Caco-2 (cell line): ENCODE measurements at regions not wholly inside any gene's neighbourhood (a gene's known extent, or its start where the extent isn't known, plus 50 kb on each side); places are given as distances from the start of the nearest gene placed in this dataset.

ENCODE experiments used
- BruUV-seq: library from RNA; stranded (reverse); fragments of 400-500 nt; replicated peaks from 2 replicates; lab custom pipeline; 2021; lab: Mats Ljungman, UMichigan
- CTCF ChIA-PET: fragments of 300-600 bp; sonication (Branson Sonifier 250); formaldehyde crosslinking; loops from one replicate; lab custom pipeline; 2022; ENCODE audit warnings: antibody characterized with exemption; lab: Charles Lee
- POLR2A ChIA-PET: fragments of 300-600 bp; sonication (Branson Sonifier 250); formaldehyde crosslinking; loops from one replicate; lab custom pipeline; 2022; ENCODE audit warnings: antibody characterized with exemption; lab: Charles Lee
- DNase-seq, 2 experiments: peaks; one replicate each; pipeline versions ENCODE4 v3.0.0 to v3.0.0-alpha.2; 2020 to 2022
- H3K27me3 ChIP-seq: replicated peaks from 2 replicates; pipeline ENCODE4 v1.6.0; 2011; ENCODE audit warnings: low read length; ENCODE audit not compliant: control insufficient read depth, insufficient read depth
- H3K36me3 ChIP-seq: 2 replicates; pipeline ENCODE4 v1.5.1; 2011; ENCODE audit warnings: low read length; ENCODE audit not compliant: control insufficient read depth, insufficient read depth
- H3K4me1 ChIP-seq: fragments of 250-450 bp; sonication (Bioruptor Pico); 2 replicates; pipeline ENCODE4 v1.5.1; 2020; ENCODE audit warnings: mild to moderate bottlenecking
- H3K4me3 ChIP-seq: 2 replicates; pipeline ENCODE4 v1.5.1; 2011; ENCODE audit warnings: low read depth, mild to moderate bottlenecking, control low read depth, low read length
- H3K9me3 ChIP-seq: fragments of 250-450 bp; sonication (Bioruptor Pico); 2 replicates; pipeline ENCODE4 v1.5.1; 2020; ENCODE audit warnings: mild to moderate bottlenecking, moderate library complexity
- H3K27ac Mint-ChIP-seq: one replicate; pipeline ENCODE4 v1.8.0; 2022; ENCODE audit warnings: mixed read lengths; ENCODE audit not compliant: unreplicated experiment
- H3K27me3 Mint-ChIP-seq: one replicate; pipeline ENCODE4 v1.8.0; 2022; ENCODE audit warnings: mixed read lengths; ENCODE audit not compliant: insufficient read depth, unreplicated experiment
- H3K36me3 Mint-ChIP-seq: one replicate; pipeline ENCODE4 v1.8.0; 2022; ENCODE audit warnings: mild to moderate bottlenecking, mixed read lengths; ENCODE audit not compliant: insufficient read depth, unreplicated experiment
- H3K4me1 Mint-ChIP-seq: one replicate; pipeline ENCODE4 v1.8.0; 2022; ENCODE audit warnings: low read depth, mixed read lengths; ENCODE audit not compliant: unreplicated experiment
- H3K4me3 Mint-ChIP-seq: one replicate; pipeline ENCODE4 v1.8.0; 2022; ENCODE audit warnings: mild to moderate bottlenecking, moderate library complexity, mixed read lengths; ENCODE audit not compliant: unreplicated experiment
- H3K9me3 Mint-ChIP-seq: one replicate; pipeline ENCODE4 v1.8.0; 2022; ENCODE audit warnings: mixed read lengths; ENCODE audit not compliant: unreplicated experiment
- CTCF ChIP-seq, 2 experiments: fragments of 200-600 bp in 1 of 2; IDR thresholded peaks; 1 replicate in 1 of 2; 2 replicates in 1 of 2; pipeline versions ENCODE4 v1.5.1 to v1.8.0; 2011 to 2022; ENCODE audit warnings: antibody characterized with exemption in 1 of 2, control low read depth in 1 of 2, inconsistent platforms in 1 of 2, low read depth in 1 of 2, low read length in 1 of 2, mild to moderate bottlenecking in 1 of 2, moderate library complexity in 1 of 2; ENCODE audit not compliant: insufficient read depth in 1 of 2, severe bottlenecking in 1 of 2, unreplicated experiment in 1 of 2
- intact Hi-C: fragments of 100-400 bp; cut with micrococcal nuclease; formaldehyde crosslinking; loops from one replicate; pipeline ENCODE4 v1.10.0; 2022; ENCODE audit not compliant: unreplicated experiment

- peaks cover 6% of the 10 kb centered on the region for H3K36me3 Mint-ChIP-seq
- Histone ChIP-seq H3K4me1 (peaks cover 41% of the 10 kb centered on the region), H3K27me3 (no peaks in the 10 kb centered on the region), H3K4me3 (no peak overlapping the region), H3K36me3 (no peaks in the 10 kb centered on the region), H3K9me3 (no peaks in the 10 kb centered on the region)
- TF ChIP-seq CTCF (IDR thresholded peaks at IDR 0.05; ENCODE audit: insufficient read depth in 1 of 2, low read depth in 1 of 2, low read length in 1 of 2, severe bottlenecking in 1 of 2, unreplicated experiment in 1 of 2): no peak
- no peak overlapping the region for H3K4me3 Mint-ChIP-seq
- H3K27me3 Mint-ChIP-seq: no peaks in the 10 kb centered on the region
- CTCF ChIA-PET: interaction anchor here (0.6 to 1.6 kb wide), 2 partner anchors 49 to 85 kb away, joined by 3 to 6 read pairs; no protein-coding TSS in a partner anchor
- DNase-seq: no peak
- POLR2A ChIA-PET: no interaction called here
- H3K27ac Mint-ChIP-seq: no peak overlapping the region
- peaks cover 16% of the 10 kb centered on the region for H3K4me1 Mint-ChIP-seq
- no TSS peak for BruUV-seq
- intact Hi-C loops: no loop called here
- no peaks in the 10 kb centered on the region for H3K9me3 Mint-ChIP-seq
Observed at GRCh38 chr6:56766139-56766805, 123.6 kb upstream of the DST start.

- no peaks in the 10 kb centered on the region for H3K9me3 ChIP-seq
- H3K36me3 ChIP-seq: no peaks in the 10 kb centered on the region
- POLR2A ChIA-PET: no interaction called here
- BruUV-seq: no TSS peak
- H3K4me1 Mint-ChIP-seq: peaks cover 16% of the 10 kb centered on the region
- no peak for TF ChIP-seq CTCF (IDR thresholded peaks at IDR 0.05; ENCODE audit: insufficient read depth in 1 of 2, low read depth in 1 of 2, low read length in 1 of 2, severe bottlenecking in 1 of 2, unreplicated experiment in 1 of 2)
- H3K36me3 Mint-ChIP-seq: peaks cover 6% of the 10 kb centered on the region
- no peaks in the 10 kb centered on the region for H3K27me3 Mint-ChIP-seq
- CTCF ChIA-PET: interaction anchor here (1.6 kb wide), 1 partner anchor 86 kb away, joined by 6 read pairs; no protein-coding TSS in a partner anchor
- H3K9me3 Mint-ChIP-seq: no peaks in the 10 kb centered on the region
- peaks cover 45% of the 10 kb centered on the region for H3K4me1 ChIP-seq
- no peak for DNase-seq
- H3K27me3 ChIP-seq: no peaks in the 10 kb centered on the region
- H3K4me3 Mint-ChIP-seq: no peak overlapping the region
- intact Hi-C loops: loop anchor here (2.0 kb wide), 1 partner anchor 129 kb away; no protein-coding TSS in a partner anchor
- no peak overlapping the region for H3K27ac Mint-ChIP-seq
- H3K4me3 ChIP-seq: no peak overlapping the region
Observed at GRCh38 chr6:56765494-56765893, 122.8 kb upstream of the DST start.

GRCh38 chr6:56764081-56764566, 121.4 kb upstream of the DST start:
- peaks cover 6% of the 10 kb centered on the region for H3K36me3 Mint-ChIP-seq
- H3K4me3 Mint-ChIP-seq: peak overlapping the region; percentile 25
- no TSS peak for BruUV-seq
- H3K36me3 ChIP-seq: no peaks in the 10 kb centered on the region
- no peaks in the 10 kb centered on the region for H3K9me3 Mint-ChIP-seq
- peak; percentile 60 to 68 for DNase-seq
- POLR2A ChIA-PET: no interaction called here
- peak; percentile 47 to 50 for TF ChIP-seq CTCF (IDR thresholded peaks at IDR 0.05; ENCODE audit: insufficient read depth in 1 of 2, low read depth in 1 of 2, low read length in 1 of 2, severe bottlenecking in 1 of 2, unreplicated experiment in 1 of 2)
- intact Hi-C loops: loop anchor here (2.0 to 5.0 kb wide), 2 partner anchors 37 to 127 kb away; no protein-coding TSS in a partner anchor
- H3K4me3 ChIP-seq: no peak overlapping the region
- no peaks in the 10 kb centered on the region for H3K27me3 Mint-ChIP-seq
- H3K4me1 Mint-ChIP-seq: peaks cover 16% of the 10 kb centered on the region
- H3K27me3 ChIP-seq: no peaks in the 10 kb centered on the region
- H3K27ac Mint-ChIP-seq: peak overlapping the region; percentile 72
- no peaks in the 10 kb centered on the region for H3K9me3 ChIP-seq
- CTCF ChIA-PET: no interaction called here
- H3K4me1 ChIP-seq: peaks cover 37% of the 10 kb centered on the region
